ENCODE measurements at regions not wholly inside any gene's neighbourhood (a gene's known extent, or its start where the extent isn't known, plus 50 kb on each side); places are given as distances from the start of the nearest gene placed in this dataset.

DNA sequence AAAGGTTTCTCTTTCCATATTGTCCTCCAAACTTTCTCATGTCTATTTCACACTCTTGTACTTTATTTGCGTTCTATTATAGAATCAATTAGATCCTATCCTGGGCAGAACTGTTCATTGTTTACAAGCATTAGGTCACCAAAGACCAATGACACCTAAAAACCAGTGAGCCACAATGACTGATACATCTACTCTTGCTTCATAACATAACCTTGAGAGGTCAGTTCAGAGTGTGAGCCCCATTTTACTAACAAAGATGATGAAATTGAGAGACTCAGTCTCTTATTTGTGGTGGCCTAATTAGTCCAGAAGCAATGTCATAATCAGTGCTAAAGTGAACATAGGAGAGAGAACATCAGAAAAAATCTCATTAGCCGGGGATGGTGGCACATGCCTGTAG is 248.9 kb upstream of the RBBP8 start:
- no peak overlapping the region for H3K9ac ChIP-seq (ENCODE audit: low read length)
- no peak overlapping the region for H3K4me2 ChIP-seq (ENCODE audit: low read depth, low read length, poor library complexity, severe bottlenecking)
- H3K79me2 ChIP-seq (ENCODE audit: insufficient read depth, low read length), result no peaks in the 10 kb centered on the region
- no peak overlapping the region for H3K27ac ChIP-seq (ENCODE audit: low read depth, low read length)
- no peak overlapping the region for H3K4me3 ChIP-seq (ENCODE audit: insufficient read depth, low read length, poor library complexity, severe bottlenecking)
- H3K36me3 ChIP-seq (ENCODE audit: low read length), result no peaks in the 10 kb centered on the region
- no peaks in the 10 kb centered on the region for H3F3A ChIP-seq (ENCODE audit: insufficient read depth)
- peaks cover 8% of the 10 kb centered on the region; the same call in 1 of the 2 replicates for H3K9me3 ChIP-seq (ENCODE audit: insufficient read depth, low read length)
- H4K20me1 ChIP-seq (ENCODE audit: low read depth, low read length), result no peaks in the 10 kb centered on the region
- H2AFZ ChIP-seq (ENCODE audit: low read depth, low read length, severe bottlenecking), result no peak overlapping the region
- TF ChIP-seq, protein P1, sequence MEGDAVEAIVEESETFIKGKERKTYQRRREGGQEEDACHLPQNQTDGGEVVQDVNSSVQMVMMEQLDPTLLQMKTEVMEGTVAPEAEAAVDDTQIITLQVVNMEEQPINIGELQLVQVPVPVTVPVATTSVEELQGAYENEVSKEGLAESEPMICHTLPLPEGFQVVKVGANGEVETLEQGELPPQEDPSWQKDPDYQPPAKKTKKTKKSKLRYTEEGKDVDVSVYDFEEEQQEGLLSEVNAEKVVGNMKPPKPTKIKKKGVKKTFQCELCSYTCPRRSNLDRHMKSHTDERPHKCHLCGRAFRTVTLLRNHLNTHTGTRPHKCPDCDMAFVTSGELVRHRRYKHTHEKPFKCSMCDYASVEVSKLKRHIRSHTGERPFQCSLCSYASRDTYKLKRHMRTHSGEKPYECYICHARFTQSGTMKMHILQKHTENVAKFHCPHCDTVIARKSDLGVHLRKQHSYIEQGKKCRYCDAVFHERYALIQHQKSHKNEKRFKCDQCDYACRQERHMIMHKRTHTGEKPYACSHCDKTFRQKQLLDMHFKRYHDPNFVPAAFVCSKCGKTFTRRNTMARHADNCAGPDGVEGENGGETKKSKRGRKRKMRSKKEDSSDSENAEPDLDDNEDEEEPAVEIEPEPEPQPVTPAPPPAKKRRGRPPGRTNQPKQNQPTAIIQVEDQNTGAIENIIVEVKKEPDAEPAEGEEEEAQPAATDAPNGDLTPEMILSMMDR (IDR thresholded peaks at IDR 0.05; ENCODE audit: insufficient read depth, low read length, poor library complexity, severe bottlenecking), result no peak
- TF ChIP-seq EZH2phosphoT487 (conservative IDR thresholded peaks at IDR 0.05; ENCODE audit: low read length), result no peak
- H3K9me2 ChIP-seq (replicated peaks; ENCODE audit: insufficient read depth, low read length), result no peaks in the 10 kb centered on the region
- no peaks in the 10 kb centered on the region for H3K27me3 ChIP-seq (ENCODE audit: low read length)

DNA sequence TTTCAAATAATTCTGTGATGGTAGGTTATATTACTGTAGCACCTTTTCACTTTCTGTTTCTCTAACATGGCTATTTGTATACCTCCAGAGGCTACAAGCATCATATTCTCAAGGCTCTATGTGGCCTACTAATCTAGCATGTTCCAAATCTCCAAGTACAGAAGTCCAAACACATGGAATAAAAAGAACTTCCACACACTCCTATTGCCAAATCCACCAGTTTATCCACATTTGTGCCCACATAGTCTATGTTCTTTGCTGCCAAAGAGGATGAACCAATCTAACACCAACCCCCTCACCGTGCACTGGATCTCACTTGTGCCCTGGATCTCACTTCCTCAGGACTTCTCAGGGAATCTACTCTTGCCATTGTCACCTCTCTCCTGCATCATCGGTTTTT is 247.3 kb upstream of the RBBP8 start:
- H2AFZ ChIP-seq (ENCODE audit: low read depth, low read length, severe bottlenecking), result no peak overlapping the region
- no peaks in the 10 kb centered on the region for H3K9me2 ChIP-seq (replicated peaks; ENCODE audit: insufficient read depth, low read length)
- no peak overlapping the region for H3K4me3 ChIP-seq (ENCODE audit: insufficient read depth, low read length, poor library complexity, severe bottlenecking)
- H3K27me3 ChIP-seq (ENCODE audit: low read length), result no peaks in the 10 kb centered on the region
- no peaks in the 10 kb centered on the region for H4K20me1 ChIP-seq (ENCODE audit: low read depth, low read length)
- H3K79me2 ChIP-seq (ENCODE audit: insufficient read depth, low read length), result no peaks in the 10 kb centered on the region
- no peak overlapping the region for H3K27ac ChIP-seq (ENCODE audit: low read depth, low read length)
- no peaks in the 10 kb centered on the region for H3K36me3 ChIP-seq (ENCODE audit: low read length)
- H3K4me2 ChIP-seq (ENCODE audit: low read depth, low read length, poor library complexity, severe bottlenecking), result no peak overlapping the region
- peaks cover 8% of the 10 kb centered on the region; the same call in 1 of the 2 replicates for H3K9me3 ChIP-seq (ENCODE audit: insufficient read depth, low read length)
- H3K9ac ChIP-seq (ENCODE audit: low read length), result no peak overlapping the region
- TF ChIP-seq, protein P1 (IDR thresholded peaks at IDR 0.05; ENCODE audit: insufficient read depth, low read length, poor library complexity, severe bottlenecking), result no peak
- TF ChIP-seq EZH2phosphoT487 (conservative IDR thresholded peaks at IDR 0.05; ENCODE audit: low read length), result no peak
- H3F3A ChIP-seq (ENCODE audit: insufficient read depth), result no peaks in the 10 kb centered on the region

DNA sequence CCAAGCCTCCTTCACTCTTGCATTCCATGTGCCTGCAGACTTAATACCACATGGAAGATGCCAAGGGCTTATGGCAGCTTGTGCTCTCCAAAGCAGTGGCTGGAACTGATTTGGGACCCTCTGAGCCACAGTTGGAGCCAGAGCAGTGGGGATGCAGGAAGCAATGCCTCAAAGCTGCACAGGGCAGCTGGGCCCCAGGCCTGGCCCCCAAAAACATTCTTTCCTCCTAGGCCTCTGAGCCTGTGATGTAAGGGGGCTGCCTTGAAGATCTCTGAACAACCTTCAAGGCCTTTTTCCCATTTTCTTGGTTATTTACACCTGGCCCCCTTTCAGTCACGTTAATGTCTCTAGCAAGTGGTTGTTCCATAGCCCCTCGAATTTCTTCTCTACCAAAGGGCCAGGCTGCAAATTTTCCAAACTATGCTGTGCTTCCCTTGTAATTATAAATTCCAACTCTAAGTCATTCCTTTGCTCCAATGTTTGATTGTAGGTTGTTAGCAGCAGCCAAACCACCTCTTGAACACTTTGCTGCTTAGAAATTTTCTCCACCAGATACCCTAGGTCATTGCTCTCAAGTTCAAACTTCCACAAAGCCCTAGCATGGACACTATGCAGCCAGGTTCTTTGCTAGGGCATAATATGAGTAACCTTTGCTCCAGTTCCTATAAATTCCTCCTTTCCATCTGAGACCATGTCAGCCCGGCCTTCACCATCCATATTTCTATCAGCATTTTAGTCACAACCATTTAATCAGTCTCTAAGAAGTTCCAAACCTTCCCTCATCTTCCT is 245.0 kb upstream of the RBBP8 start:
- Histone ChIP-seq H3K27ac (ENCODE audit: low read depth, low read length) (no peak overlapping the region), H3K9ac (ENCODE audit: low read length) (no peak overlapping the region), H3K4me2 (ENCODE audit: low read depth, low read length, poor library complexity, severe bottlenecking) (no peak overlapping the region), H3K9me3 (ENCODE audit: insufficient read depth, low read length) (peaks cover 8% of the 10 kb centered on the region; the same call in 1 of the 2 replicates), H3F3A (ENCODE audit: insufficient read depth) (no peaks in the 10 kb centered on the region), H3K36me3 (ENCODE audit: low read length) (no peaks in the 10 kb centered on the region), H3K79me2 (ENCODE audit: insufficient read depth, low read length) (no peaks in the 10 kb centered on the region), H3K9me2 (replicated peaks; ENCODE audit: insufficient read depth, low read length) (no peaks in the 10 kb centered on the region), H3K4me3 (ENCODE audit: insufficient read depth, low read length, poor library complexity, severe bottlenecking) (no peak overlapping the region), H2AFZ (ENCODE audit: low read depth, low read length, severe bottlenecking) (no peak overlapping the region), H3K27me3 (ENCODE audit: low read length) (no peaks in the 10 kb centered on the region), H4K20me1 (ENCODE audit: low read depth, low read length) (no peaks in the 10 kb centered on the region)
- no peak for TF ChIP-seq EZH2phosphoT487 (conservative IDR thresholded peaks at IDR 0.05; ENCODE audit: low read length)
- TF ChIP-seq, protein P1 (IDR thresholded peaks at IDR 0.05; ENCODE audit: insufficient read depth, low read length, poor library complexity, severe bottlenecking), result no peak
